ENCODE measurements at regions not wholly inside any gene's neighbourhood (a gene's known extent, or its start where the extent isn't known, plus 50 kb on each side); places are given as distances from the start of the nearest gene placed in this dataset.

- TF ChIP-seq CTCF (IDR thresholded peaks at IDR 0.05; ENCODE audit: low read length) (no peak), EZH2 (optimal IDR thresholded peaks at IDR 0.05; ENCODE audit: low read depth, low read length) (no peak)
These were observed 202.2 kb downstream of the RGS3 start for GRCh38 chr9:113665756-113666155.

All from MM.1S (cell line).